Neural progenitor cell (in vitro differentiated cells): ENCODE measurements at regions not wholly inside any gene's neighbourhood (a gene's known extent, or its start where the extent isn't known, plus 50 kb on each side); places are given as distances from the start of the nearest gene placed in this dataset.
"Not testable (repeated sequence)": the region's sequence is repeated elsewhere in the genome, so short reads cannot be mapped to it uniquely, and the experiment has no call there.

Experiments used
- DNase-seq: peaks from one replicate; pipeline ENCODE4 v3.0.0-alpha.2; 2016; ENCODE audit warnings: low spot score
- H2AFZ ChIP-seq: fragments of 200-600 bp; sonication (generic); replicated peaks from 2 replicates; pipeline ENCODE4 v1.6.1; 2016; ENCODE audit warnings: antibody characterized with exemption
- H3F3A ChIP-seq: fragments of 200-600 bp; sonication (generic); 2 replicates; pipeline ENCODE4 v1.6.1; 2016; ENCODE audit warnings: antibody characterized with exemption, low read depth
- H3K27ac ChIP-seq: fragments of 200-600 bp; sonication (generic); 2 replicates; pipeline ENCODE4 v1.5.1; 2016; ENCODE audit warnings: mild to moderate bottlenecking
- H3K27me3 ChIP-seq: fragments of 200-600 bp; sonication (generic); 2 replicates; pipeline ENCODE4 v1.6.1; 2016; ENCODE audit warnings: mild to moderate bottlenecking, moderate library complexity
- H3K36me3 ChIP-seq: fragments of 200-600 bp; sonication (generic); 2 replicates; pipeline ENCODE4 v1.5.1; 2016
- H3K4me1 ChIP-seq: fragments of 200-600 bp; sonication (generic); 2 replicates; pipeline ENCODE4 v1.6.1; 2016; ENCODE audit warnings: mixed run types
- H3K4me2 ChIP-seq: fragments of 200-600 bp; sonication (generic); 2 replicates; pipeline ENCODE4 v1.6.1; 2016
- H3K4me3 ChIP-seq: fragments of 200-600 bp; sonication (generic); 2 replicates; pipeline ENCODE4 v1.5.1; 2016
- H3K79me2 ChIP-seq: fragments of 200-600 bp; sonication (generic); 2 replicates; pipeline ENCODE4 v1.6.1; 2016; ENCODE audit warnings: low read depth
- H3K9ac ChIP-seq: fragments of 200-600 bp; sonication (generic); 2 replicates; pipeline ENCODE4 v1.6.1; 2016
- H3K9me3 ChIP-seq: fragments of 200-600 bp; sonication (generic); 2 replicates; pipeline ENCODE4 v1.5.1; 2016; ENCODE audit warnings: low read depth
- H4K20me1 ChIP-seq: fragments of 200-600 bp; sonication (generic); 2 replicates; pipeline ENCODE4 v1.6.1; 2016; ENCODE audit warnings: low read depth
- H3K27ac Mint-ChIP-seq: 3 replicates; pipeline ENCODE4 v1.8.0; 2021; ENCODE audit warnings: mixed read lengths
- H3K27me3 Mint-ChIP-seq: 2 replicates; pipeline ENCODE4 v1.8.0; 2022; ENCODE audit warnings: low read depth, mild to moderate bottlenecking, inconsistent platforms, moderate library complexity, mixed read lengths; ENCODE audit not compliant: insufficient read depth
- H3K36me3 Mint-ChIP-seq: 3 replicates; pipeline ENCODE4 v1.8.0; 2021; ENCODE audit warnings: mixed read lengths
- H3K4me1 Mint-ChIP-seq: 3 replicates; pipeline ENCODE4 v1.8.0; 2021; ENCODE audit warnings: mixed read lengths
- H3K4me3 Mint-ChIP-seq: 3 replicates; pipeline ENCODE4 v1.8.0; 2021; ENCODE audit warnings: mild to moderate bottlenecking, moderate library complexity, mixed read lengths
- H3K9me3 Mint-ChIP-seq: 3 replicates; pipeline ENCODE4 v1.8.0; 2020; ENCODE audit warnings: mixed read lengths
- CTCF ChIP-seq: fragments of 200-600 bp; sonication (generic); IDR thresholded peaks from 2 replicates; pipeline ENCODE4 v1.5.1; 2017; ENCODE audit warnings: antibody characterized with exemption, mild to moderate bottlenecking
- EZH2 ChIP-seq: fragments of 200-600 bp; sonication (generic); IDR thresholded peaks from 2 replicates; pipeline ENCODE4 v1.6.1; 2017; ENCODE audit warnings: antibody characterized with exemption, mild to moderate bottlenecking, moderate library complexity
- EZH2phosphoT487 ChIP-seq: fragments of 200-600 bp; sonication (generic); IDR thresholded peaks from 2 replicates; pipeline ENCODE4 v1.6.1; 2017; ENCODE audit warnings: antibody characterized with exemption

- no peak overlapping the region for H3K4me3 Mint-ChIP-seq
- peaks cover 6% of the 10 kb centered on the region for H3K9me3 Mint-ChIP-seq
- no peaks in the 10 kb centered on the region for H3K4me1 ChIP-seq
These were observed 1209.7 kb upstream of the PABPC4L start for GRCh38 chr4:135411251-135411650.

GRCh38 chr4:135409261-135409660 lies 1207.7 kb upstream of the PABPC4L start:
- not testable (repeated sequence) for H3K36me3 ChIP-seq, DNase-seq, H3K4me1 ChIP-seq, H3K79me2 ChIP-seq, H3K4me3 Mint-ChIP-seq, H3K27ac ChIP-seq, H3K4me2 ChIP-seq, H3K9ac ChIP-seq, H3F3A ChIP-seq, H3K9me3 ChIP-seq, H3K4me3 ChIP-seq, H4K20me1 ChIP-seq, H3K27ac Mint-ChIP-seq, H3K27me3 ChIP-seq, H3K36me3 Mint-ChIP-seq, H3K4me1 Mint-ChIP-seq, H2AFZ ChIP-seq, H3K27me3 Mint-ChIP-seq
- H3K9me3 Mint-ChIP-seq: peaks cover 19% of the 10 kb centered on the region

More at GRCh38 chr4:135411251-135411650, 1209.7 kb upstream of the PABPC4L start:
- TF ChIP-seq CTCF (no peak), EZH2 (no peak), EZH2phosphoT487 (no peak)
- Mint-ChIP-seq H3K36me3 (no peaks in the 10 kb centered on the region), H3K4me1 (no peaks in the 10 kb centered on the region), H3K27ac (no peak overlapping the region), H3K27me3 (no peaks in the 10 kb centered on the region)
- Histone ChIP-seq H3K27ac (no peak overlapping the region), H3F3A (no peaks in the 10 kb centered on the region), H4K20me1 (no peaks in the 10 kb centered on the region), H2AFZ (no peak overlapping the region), H3K4me2 (no peak overlapping the region), H3K4me3 (no peak overlapping the region), H3K79me2 (no peaks in the 10 kb centered on the region), H3K36me3 (no peaks in the 10 kb centered on the region), H3K9me3 (no peaks in the 10 kb centered on the region), H3K9ac (no peak overlapping the region), H3K27me3 (no peaks in the 10 kb centered on the region)
- no peak for DNase-seq

- Mint-ChIP-seq H3K27me3 (no peaks in the 10 kb centered on the region), H3K4me3 (no peak overlapping the region), H3K9me3 (peaks cover 19% of the 10 kb centered on the region), H3K27ac (no peak overlapping the region), H3K36me3 (peaks cover 2% of the 10 kb centered on the region), H3K4me1 (no peaks in the 10 kb centered on the region)
- Histone ChIP-seq H3K27me3 (no peaks in the 10 kb centered on the region), H3K4me2 (no peak overlapping the region), H3K4me1 (no peaks in the 10 kb centered on the region), H4K20me1 (no peaks in the 10 kb centered on the region), H3K9ac (no peak overlapping the region), H3K9me3 (no peaks in the 10 kb centered on the region), H3F3A (no peaks in the 10 kb centered on the region), H2AFZ (no peak overlapping the region), H3K79me2 (no peaks in the 10 kb centered on the region), H3K36me3 (no peaks in the 10 kb centered on the region), H3K4me3 (no peak overlapping the region), H3K27ac (no peak overlapping the region)
- DNase-seq: no peak
- TF ChIP-seq CTCF (no peak), EZH2 (no peak), EZH2phosphoT487 (no peak)
These were observed 1206.5 kb upstream of the PABPC4L start for GRCh38 chr4:135408109-135408508.

- peaks cover 19% of the 10 kb centered on the region for H3K9me3 Mint-ChIP-seq
- not testable (repeated sequence) for H3F3A ChIP-seq, H3K4me3 Mint-ChIP-seq, H4K20me1 ChIP-seq, H3K27me3 ChIP-seq, H3K36me3 ChIP-seq, DNase-seq, H3K9ac ChIP-seq, H3K79me2 ChIP-seq, H3K27me3 Mint-ChIP-seq, H3K4me3 ChIP-seq, H3K4me1 Mint-ChIP-seq, H3K9me3 ChIP-seq, H3K27ac Mint-ChIP-seq, H3K4me1 ChIP-seq, H3K36me3 Mint-ChIP-seq, H3K4me2 ChIP-seq, H2AFZ ChIP-seq, H3K27ac ChIP-seq
These were observed 1205.0 kb upstream of the PABPC4L start for GRCh38 chr4:135406597-135406996.
